H1 (cell line): ENCODE measurements at regions not wholly inside any gene's neighbourhood (a gene's known extent, or its start where the extent isn't known, plus 50 kb on each side); places are given as distances from the start of the nearest gene placed in this dataset.

Experiments
- CHD7 ChIP-seq: fragments of 300-600 bp; sonication (generic); IDR thresholded peaks from 2 replicates; pipeline ENCODE4 v1.7.1; 2012; ENCODE audit warnings: low read length, moderate library complexity, mild to moderate bottlenecking, inconsistent platforms; ENCODE audit not compliant: insufficient replicate concordance

GRCh38 chr1:238830036-238830611 is 556.2 kb upstream of the CHRM3 start (continued):
- no peak for TF ChIP-seq CHD7
